ENCODE measurements at regions not wholly inside any gene's neighbourhood (a gene's known extent, or its start where the extent isn't known, plus 50 kb on each side); places are given as distances from the start of the nearest gene placed in this dataset.
A peak's percentile ranks its signal among the peaks of the same experiment; 100 is the strongest.
"Not testable (repeated sequence)": the region's sequence is repeated elsewhere in the genome, so short reads cannot be mapped to it uniquely, and the experiment has no call there.

DNA sequence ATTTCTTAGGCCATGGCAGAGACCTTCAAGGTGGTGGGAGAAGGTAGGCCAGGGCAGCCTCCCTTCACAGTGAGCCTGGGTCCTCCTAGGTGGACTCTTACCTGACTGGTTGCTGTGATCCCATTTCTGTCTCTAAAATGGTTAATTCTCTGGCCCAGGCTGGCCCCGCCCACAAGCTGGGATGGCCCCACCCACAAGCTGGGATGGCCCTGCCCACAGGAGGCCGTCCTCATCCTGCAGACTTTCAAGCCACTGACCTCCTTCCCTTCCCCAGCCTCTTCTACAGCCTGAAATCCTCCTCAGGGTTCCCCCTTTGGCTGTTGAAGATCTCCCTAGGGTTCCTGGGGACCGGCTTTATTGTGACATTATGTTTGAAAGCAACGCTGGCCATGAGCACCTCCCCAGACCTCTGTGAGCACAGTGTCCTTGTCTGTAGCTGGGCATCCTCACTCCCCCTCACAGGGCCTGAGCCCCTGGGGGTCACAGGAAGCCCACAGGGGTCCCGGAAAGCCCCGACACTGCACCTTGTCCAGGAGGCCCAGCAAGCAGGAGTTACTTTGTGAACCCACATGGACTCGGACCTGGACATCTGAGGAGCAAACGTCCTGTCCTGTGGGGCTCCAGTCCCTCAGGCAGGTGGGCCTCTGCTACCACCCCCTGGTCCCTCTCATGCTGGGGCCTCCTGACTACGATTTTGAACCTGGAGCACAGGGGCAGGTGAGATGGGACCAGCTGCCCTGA is 621.7 kb downstream of the MATN1 start:
- no peak for DNase-seq

DNA sequence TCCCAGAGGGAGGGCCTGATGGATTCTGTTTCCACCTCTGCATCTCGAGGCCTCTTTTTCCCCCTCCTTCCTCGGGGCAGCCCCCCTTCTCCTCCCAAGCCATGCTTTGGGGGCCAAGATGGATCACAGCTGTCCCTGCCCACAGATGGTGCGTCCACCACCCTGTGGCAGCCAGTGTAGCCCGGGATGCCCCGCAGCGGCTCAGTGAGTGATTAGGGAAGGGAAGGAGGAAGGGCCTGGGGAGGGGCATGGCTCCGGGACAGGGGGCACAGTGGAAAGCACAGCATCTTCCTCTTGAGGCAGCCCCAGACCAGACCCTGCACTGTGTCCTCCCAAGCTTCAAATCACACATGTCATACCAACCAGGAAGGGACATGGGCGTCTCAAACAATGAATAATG is 622.4 kb downstream of the MATN1 start:
- no peak for DNase-seq

DNA sequence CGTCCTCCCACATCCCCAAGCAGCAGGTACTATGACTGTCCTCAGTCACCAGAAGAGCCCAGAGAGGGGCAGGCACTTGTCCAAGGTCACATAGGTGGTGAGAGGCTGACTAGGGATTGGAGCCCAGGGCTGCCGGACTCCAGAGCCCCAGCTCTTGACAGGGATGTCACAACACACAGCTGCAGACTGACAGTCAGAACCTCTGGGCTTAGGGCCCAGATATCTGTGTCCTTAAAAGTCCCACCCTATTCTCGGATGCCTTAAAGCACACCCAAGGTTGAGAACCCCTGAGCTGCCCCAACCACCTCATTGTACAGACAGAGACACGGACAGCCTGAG is 622.9 kb downstream of the MATN1 start:
- no peak for DNase-seq

DNA sequence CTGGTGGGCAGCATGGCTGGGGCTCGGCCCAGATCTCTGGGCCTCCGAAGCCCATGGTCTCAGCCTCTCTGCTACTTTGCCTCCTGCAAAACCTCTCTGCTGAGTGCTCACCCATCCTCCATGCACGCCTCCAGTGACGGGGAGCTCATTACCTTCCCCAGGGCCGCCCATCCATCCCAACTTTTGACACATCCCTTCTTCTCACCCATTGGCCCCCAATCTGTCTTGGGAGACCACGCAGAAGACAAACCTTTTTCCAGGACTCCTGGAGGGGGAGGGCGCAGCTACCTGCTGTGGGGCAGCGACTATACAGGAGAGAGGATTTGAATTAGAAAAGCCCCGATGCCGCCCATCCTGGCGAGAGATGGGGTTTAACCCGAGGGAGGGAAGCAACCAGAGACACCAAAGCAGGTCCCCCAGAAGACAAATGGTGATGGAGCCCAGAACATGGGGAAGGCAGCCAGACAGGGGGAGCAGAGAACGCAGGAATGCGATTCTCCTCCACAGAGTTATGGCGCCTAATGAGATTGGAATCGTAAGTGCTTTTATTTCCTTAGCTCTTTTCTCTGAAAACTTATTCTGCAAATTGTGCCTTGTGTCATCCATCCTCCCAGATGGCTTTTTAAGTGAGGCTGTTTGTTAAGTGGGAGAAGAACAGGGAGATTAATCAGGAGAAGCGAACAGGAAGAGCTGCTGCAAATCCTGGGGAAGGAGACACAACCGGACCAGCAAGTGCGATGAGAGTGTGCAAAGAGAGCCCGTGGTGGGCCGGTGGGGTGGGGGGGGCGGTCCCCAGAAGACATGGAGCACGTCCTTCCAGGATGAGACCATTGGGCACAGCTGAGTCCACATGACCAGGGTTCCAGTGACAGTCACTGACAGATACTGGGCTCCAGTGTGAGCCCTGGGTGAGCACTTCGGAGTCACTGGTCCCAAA is 623.5 kb downstream of the MATN1 start:
- no peak for DNase-seq

DNA sequence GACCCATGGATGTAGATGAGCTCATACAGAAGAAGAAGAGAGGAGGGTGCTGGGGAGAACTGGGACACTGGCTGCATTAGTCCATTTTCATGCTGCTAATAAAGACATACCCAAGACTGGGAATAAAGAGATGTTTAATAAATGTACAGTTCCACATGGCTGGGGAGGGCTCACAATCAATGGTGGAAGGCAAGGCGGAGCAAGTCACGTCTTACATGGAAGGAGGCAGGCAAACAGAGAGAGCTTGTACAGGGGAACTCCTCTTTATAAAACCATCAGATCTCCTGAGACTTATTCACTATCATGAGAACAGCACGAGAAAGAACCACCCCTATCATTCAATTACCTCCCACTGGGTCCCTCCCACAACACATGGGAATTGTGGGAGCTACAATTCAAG is 625.5 kb downstream of the MATN1 start:
- DNase-seq, result not testable (repeated sequence)

DNA sequence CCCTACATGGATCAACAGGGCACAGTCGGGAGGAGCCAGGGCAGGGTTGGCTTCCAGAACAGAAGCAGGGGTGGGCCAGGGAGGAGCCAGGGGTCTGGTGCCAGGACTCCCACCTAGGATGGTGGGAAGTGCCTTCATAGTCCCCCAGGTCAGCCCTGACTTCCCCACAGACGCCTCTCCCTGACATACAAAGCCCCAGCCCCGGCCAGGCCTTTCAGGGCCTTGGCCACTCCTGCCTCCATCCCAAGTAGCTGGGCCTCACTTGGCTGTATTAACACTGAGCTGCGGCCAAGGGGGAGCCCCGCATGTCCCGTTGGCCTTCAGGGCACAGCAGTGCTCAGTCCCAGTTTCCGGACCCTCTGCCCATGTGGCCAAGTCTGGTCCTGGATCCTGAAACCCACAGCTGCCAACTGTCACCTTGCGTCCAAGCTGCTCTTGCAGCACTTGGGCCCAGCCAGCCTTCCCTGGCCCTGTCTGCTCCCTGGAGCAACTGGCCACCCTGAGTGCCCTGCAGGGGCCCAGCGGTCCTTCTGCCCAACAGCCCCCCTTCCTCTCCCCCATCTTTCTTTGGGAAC is 627.8 kb downstream of the MATN1 start:
- no peak for DNase-seq

DNA sequence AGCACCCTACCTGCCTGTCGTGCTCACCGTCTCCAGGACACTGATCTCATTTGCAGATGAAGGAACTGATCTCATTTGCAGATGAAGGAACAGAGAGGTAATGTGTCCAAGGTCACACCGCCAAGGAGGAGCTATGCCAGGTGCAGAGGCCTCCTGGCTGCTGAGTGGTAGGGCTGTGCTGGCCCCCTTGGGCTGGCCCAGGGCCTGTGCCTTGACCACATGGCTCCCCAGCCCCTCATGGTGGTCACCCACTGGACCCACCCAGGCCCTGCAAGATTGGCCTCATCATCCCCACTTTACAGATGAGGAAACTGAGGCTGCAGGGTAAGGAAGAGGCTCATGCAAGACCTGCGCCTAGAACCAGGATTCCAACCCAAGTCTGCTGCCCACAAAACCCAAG is 628.3 kb downstream of the MATN1 start:
- no peak for DNase-seq

DNA sequence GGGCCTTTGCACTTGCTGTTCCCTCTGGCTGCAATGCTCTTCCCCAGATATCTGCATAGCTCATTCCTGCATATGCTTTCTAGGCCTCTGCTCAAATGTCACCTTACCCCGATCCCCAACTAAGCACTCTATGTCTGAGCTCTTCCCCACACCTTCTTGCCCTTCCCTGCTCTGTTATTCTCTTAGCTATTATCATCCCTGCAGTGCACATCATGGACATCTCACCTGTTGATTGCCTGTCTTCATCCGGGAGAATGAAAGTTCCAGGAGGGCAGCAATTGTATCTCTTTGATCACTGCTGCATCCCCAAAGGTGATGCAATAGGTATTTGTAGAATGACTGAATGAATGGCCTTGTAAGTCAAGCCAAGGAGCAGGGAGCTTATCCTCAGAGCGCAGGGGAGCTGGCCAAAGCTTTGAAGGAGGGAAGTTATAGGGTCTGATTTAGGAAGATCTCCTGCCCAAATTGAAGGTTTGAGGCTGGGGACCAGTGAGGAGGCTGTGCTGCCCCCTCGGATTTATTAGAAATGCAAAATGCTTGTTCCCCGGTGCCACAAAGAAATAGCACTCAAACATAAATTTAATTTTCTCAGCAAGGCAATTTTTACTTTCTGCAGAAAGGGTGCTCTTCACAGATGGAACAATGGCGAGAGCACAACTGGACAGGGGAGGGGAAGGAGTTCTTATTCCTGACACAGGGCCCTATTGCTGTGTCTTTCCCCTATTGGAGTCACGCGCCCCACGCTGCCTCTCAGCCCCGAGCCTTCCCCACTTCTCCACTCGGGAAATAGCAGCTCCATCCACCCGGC is 631.1 kb downstream of the MATN1 start:
- DNase-seq, result no peak

DNA sequence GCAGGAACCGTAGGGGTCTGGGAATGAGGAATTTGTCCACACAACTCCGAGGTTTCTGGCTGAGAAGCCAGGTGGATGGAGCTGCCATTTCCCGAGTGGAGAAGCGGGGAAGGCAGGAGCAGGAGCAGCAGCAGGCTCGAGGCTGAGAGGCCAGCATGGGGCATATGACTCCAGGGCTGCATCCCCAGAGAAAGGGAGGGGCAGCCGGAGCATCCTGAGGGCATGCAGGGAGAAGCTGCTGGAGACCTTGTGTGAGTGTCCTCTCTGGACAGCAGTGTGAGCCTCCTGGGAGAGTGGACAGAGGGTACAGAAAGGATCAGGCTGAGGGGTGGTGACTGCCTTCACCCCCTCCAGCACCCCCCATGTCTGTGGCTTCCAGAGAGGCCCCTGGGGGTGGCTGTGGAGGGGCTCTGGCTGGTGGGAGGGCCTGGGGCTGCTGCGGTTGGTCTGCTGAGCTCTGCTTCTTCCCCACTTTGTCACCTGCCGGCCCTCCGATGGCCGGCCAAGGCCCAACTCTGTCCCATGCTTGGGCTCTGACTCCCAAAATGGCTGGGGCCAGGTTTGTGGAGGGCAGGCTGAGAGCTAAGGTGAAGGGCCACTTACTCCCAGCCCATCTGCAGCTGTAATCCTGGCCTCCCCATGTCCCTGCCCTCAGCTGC is 633.1 kb downstream of the MATN1 start:
- DNase-seq, result no peak

DNA sequence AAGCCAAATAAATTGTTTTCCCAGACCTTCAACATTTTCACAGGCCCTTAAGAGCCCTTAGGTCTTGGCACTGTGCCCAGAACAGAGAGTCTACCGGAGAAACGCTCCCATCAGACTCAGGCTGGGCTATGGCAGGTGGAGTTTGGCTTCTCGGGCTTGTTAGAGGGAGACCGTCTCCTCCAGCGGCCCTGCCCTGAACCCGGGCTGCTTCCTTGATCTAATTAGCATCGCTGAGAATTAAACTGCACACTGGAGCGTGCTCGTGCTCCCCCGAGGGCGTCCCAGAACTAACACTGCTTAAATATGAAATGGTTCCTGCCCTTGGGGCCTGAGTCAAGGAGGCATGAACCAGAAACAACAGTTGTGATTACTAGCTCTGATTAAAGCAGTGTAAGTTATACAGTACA is 634.4 kb downstream of the MATN1 start:
- DNase-seq, result peak in 1 of 2 experiments; percentile 3

DNA sequence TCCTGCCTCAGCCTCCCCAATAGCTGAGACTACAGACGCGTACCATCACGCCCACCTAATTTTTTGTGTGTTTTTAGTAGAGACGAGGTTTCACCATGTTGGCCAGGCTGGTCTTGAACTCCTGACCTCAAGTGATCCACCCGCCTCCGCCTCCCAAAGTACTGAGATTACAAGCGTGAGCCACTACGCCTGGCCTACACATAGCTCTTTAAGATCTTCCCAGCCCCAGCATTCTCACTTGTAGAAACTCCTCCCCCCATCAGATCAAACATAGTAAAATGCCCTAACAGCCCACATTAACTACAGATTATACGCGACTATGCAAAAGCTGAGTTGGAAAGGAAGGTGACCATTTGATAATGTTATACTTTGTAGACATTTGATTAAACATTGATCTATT is 634.8 kb downstream of the MATN1 start:
- no peak for DNase-seq

DNA sequence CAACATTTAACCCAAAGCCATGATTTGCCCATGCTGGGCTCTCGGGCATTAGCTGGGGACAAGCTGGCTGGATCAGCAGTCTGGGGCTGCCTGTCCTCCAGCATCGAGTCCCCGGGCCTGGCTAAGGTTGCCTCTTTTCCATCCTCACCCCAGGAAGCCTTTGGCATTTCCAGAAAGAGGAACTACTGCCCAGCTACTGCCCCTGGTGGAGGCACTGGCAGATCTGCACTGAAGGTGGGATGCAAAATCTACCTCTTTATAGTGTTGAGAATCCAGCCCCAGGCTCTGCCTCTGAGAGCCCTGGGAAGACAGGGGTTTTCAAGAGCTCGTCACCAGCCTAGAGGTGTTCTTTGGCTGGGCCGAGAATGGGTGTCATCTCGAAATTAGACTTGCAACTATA is 635.9 kb downstream of the MATN1 start:
- DNase-seq, result no peak

DNA sequence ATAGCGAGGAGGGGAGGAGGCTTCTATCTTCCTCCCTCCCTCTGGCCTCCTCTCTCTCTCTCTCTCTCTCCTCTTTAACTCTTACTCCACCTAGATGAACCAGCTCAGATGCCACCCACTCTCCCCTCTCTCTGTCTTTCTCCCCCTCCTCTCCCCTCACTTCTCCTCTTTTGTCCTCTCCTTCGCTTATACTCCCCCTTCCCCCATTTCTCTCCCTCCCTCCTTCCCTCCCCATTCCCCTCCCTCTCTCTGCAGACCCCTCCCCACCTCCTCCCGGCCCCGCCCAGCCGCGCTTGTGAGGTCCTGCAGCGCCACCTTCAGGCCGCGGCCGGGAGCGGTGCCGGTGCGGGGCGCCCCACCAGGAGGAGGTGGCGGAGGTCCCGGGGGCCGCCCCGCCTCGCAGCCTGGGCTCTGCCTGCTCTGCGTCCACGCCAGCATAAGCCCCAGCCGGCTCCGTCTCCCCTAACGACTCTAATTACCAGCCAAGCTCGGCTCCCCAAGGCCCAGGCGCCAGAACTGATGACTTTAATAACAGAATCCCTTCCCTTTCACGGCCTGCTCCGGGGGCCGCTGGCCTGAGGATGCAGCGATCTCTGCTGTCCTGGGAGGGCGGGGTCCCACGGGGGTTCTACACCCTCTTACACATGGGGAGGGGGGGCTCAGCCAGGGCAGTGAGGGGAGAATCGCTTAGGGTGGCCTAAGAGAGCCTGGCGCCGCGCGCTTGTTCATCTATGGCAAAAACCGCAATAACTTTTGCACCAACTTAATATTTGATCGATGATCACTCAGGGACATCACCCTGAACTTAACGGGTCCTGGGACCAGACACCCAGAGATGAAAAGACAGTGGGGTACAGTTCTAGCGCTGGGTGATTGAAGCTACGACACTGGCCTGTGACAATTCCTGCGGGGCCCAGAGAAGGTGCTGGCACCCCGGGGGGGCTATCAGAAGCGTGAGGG is 637.3 kb downstream of the MATN1 start:
- no peak for DNase-seq

DNA sequence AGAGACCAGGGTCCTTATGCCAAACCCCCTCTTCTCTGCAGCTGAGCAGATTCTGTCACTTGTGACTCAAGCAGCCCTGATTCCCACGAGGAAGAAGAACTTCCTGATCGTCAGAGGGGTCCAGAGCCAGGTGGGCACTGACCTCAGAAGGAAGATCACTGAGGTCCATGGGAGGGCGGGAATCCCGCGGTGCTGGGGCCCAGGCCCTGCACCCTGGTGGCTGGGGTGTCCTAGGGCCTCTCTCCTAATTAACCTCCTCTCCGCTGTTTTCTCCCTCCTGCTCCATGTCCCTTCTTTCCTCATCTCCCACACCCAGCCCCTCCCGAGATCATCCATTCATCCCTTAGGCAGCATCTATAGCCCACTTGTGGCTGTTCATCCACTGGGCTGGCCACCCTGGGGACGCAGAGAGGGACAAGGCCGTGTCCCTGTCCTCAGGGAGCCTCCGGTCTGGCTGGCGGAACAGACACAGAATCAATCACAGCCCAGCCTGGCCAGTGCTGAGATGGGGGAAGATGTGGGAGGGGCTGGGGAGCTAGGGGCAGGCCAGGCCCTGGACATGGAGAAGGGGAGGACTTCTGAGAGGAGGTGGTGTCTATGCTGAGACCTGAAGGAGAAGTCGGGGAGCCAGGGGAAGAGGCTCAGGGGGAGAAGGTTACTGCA is 638.3 kb downstream of the MATN1 start:
- DNase-seq, result no peak

DNA sequence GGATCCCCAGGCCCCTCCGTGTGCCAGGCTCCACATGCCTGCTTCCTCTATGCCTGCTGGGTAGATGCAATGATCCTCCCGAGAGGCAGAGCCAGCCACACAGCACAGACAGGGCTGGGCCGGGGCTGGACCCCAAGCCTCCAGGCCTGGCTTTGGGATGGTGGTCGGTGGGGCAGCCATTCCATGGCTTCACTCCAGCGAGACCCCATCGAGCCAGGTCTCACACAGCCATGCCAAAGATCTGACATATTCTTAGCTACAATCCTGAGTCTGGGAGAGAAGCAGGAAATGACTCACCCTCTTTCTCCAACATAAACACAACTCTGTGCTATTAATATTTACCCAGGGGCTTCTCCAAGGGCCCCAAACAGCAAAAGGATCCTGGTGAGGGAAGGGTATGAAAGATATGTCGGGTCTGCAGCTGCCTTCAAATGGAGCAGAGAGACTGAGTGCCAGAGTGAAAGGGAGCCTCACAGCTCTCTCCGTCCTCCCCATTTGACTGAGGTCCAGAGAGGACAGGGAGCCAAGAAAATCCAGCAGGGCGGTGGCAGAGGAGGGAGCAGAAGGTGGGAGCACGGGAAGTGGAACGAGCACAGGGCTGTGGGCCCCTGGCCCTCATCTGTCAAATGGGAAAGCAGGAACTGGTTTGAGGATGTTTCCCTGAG is 639.5 kb downstream of the MATN1 start:
- DNase-seq, result no peak

DNA sequence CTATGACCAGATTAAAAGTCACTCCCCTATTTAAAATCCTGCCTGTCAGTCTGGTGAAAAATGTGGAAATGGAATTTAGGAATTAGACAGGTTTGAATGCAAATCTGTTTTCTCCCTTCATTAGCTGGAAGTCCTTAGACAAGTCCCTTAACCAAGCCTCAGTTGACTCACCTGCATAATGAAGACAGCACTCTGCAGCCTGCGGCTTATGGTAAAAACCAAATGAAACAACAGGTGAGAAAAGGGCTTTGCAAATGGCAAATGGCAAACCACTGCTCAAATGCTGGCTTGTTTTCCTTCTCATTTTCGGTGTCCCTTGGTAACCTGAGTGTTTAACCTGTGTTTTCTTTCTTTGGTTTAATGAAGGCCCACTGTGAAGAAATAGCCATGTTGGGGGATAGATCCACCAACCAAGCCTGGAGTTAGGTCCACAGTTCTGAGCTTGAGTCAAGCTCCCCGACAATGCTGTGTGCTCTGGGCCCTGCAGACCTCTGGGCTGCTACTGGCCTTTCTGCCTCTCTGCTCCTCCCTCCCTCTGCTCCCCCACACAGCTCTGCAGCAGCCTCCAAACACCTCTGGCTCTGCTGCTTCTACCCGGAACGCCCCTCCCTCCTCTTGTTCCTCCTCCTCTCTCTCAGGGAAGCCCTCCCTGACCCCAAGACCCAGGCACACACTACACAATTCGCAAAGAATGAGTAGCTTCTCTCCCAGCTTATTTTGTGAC is 641.8 kb downstream of the MATN1 start:
- DNase-seq, result no peak

DNA sequence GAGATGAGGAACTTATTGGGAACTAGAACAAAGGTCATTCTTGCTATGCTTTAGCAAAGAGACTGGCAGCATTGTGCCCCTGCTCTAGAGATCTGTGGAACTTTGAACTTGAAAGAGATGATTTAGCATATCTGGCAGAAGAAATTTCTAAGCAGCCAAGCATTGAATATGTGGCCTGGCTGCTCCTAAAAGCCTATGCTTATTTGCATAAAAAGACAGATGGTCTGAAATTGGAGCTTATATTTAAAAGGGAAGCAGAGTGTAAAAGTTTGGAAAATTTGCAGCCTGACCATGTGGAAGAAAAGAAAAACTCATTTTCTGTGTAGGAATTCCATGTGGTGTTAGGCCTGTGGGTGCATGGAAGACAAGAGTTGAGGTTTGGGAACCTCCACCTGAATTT is 647.5 kb downstream of the MATN1 start:
- DNase-seq, result not testable (repeated sequence)

DNA sequence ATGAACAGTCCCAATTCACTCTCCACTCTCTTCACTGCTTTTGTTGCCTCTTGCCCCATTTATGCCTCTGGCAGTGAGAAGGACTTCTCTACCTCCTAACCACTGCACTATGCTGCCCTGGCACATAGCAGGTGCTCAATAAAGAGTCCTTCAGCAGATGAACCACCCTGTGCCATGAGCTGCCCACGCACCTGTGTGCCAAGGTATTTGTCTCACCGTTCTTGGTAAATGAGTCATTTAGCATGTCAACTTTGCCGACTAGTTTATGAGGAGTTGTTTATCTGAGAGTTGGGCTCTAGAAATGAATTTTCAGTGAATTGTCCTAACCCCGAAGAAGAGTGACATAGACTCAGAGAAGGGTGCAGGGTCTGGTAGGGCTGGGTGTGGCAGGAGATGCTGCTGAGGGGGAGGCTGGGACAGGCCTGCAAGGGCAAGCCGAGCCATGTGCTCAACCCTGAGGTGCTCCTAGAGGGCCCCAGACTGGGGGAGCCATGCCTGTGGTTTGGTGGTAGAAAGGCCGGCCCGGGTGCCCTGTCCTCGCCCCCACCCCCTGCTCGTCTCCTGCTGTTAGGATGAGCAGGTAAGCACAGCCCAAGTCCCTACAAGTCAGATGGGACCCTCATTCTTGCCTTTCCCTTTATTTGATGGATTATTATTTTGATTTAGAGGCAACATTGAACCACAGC is 654.5 kb downstream of the MATN1 start:
- no peak for DNase-seq

DNA sequence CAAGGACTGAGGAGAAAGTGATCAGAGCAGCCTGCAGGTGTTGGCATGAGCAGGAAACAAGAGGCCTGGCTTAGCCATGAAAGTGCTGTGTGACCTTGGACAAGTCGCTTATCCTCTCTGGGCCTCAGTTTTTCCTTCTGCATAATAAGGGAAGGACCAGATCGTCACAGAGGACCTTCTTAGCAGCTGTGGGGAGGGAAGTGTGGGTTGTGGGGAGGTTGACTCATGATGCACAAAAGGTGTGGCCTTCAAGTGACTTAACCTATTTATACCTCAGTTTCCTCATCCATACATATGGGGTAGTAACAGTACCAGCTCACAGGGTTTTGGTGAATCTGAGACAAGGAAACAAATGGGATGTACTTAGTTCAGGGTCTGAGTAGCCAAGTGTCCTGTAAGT is 658.8 kb downstream of the MATN1 start:
- DNase-seq, result no peak
